ENCODE measurements at regions not wholly inside any gene's neighbourhood (a gene's known extent, or its start where the extent isn't known, plus 50 kb on each side); places are given as distances from the start of the nearest gene placed in this dataset.

GRCh38 chr13:53327680-53328315, 299.2 kb downstream of the OLFM4 start:
- no peak for TF ChIP-seq CTCF (IDR thresholded peaks at IDR 0.05)
- TF ChIP-seq POLR2A (IDR thresholded peaks at IDR 0.05): no peak
- no peak for TF ChIP-seq EP300 (IDR thresholded peaks at IDR 0.05)

All from ovary (tissue), 3 donors.